ENCODE measurements at regions not wholly inside any gene's neighbourhood (a gene's known extent, or its start where the extent isn't known, plus 50 kb on each side); places are given as distances from the start of the nearest gene placed in this dataset.

DNA sequence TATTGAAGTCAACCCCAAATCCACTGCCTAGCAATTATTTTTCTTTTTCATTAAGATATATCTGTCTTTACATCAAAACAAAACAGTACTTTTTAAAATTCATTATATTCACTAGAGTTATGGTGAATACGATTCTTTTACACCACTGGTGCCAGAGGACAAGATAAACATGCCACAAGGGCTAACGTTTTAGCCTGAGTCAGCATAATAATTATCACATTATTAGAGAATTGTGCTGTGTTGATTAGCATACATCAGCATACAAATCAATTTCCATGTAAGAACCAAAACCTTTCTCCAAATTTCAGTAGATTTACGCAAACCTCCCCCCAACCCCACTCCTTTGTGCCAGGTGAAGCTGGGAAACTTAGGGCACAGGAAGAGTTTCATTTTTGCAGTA, 131.1 kb upstream of the TMEM106B start:
- DNase-seq (ENCODE audit: low spot score), result no peak

DNA sequence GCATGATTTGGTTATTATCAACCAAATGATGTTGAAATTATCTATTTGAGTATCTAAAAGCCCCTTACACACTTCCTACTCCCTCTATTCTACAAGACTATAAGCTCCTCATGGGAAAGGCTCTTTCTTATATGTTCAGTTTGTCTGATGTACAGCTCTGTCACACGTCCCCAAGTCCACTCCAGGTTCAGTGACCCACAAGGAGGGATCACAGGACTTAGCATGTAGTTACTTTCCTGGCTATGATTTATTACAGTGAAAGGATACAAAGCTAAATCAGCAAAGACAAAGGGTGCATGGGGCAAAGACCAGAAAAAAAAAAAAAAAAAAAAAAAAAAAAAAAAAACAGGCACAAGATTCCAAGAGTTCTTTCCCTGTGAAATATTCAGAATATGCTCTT, 125.6 kb upstream of the TMEM106B start:
- DNase-seq (ENCODE audit: low spot score), result no peak

DNA sequence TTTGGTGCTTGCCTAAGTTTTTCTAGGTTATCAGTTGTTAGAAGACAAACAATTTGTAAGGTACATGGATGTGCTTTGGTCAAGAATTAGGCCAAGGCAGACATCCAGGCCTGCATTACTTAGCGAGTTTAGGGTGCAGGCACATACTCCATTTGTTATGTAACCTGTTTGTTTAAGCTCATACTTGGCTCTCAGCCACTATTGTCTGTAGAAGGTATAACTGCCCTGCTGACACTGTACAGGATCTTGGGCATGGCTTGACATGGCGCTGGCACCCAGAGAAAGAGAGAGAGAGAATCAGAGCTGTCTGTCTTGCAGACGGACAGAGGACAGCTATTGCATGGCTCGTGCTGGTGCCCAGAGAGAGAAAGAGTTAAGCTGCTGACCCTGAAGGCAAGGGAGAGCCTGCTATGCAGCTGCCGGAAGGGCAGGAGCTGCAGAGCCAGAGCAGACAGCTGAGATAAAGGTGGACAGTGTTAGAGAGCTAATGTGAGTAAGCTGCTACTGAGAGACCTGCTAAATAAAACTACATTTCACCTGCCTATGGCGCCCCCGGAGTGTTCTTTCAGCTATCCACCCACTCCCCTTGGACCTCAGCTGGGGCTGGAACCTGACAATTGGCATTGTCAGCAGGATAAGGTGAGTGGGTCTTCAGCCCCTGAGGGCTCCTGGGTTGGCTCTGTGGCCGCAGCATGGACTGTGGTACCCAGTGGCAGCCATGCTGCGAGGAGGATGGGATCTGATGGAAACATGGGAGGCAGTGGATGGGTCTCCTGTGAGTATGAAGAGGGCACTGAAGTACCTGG, 120.9 kb upstream of the TMEM106B start:
- DNase-seq (ENCODE audit: low spot score), result no peak

DNA sequence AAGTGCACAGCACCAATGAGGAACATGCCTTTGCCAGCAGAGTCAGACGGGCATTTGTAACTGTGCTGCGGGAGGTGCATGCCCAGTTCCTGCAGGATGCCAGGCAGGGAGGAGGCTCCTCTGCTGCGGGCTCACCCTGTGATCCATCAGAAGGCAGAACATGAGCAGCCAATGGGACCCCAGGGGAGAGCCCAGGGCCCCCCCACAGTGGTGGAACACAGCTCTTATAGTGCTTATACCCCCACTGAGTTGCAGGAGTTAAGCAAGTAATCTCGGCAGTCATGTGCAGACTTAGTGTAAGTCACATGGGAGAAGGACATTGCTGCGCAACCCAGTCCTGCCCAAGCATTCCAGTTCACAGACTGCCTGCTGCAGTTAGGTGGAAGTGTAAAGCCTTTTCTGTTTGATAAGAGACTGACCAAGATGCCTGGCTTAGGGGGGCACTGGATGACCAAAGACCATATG, 120.3 kb upstream of the TMEM106B start:
- DNase-seq (ENCODE audit: low spot score), result no peak

DNA sequence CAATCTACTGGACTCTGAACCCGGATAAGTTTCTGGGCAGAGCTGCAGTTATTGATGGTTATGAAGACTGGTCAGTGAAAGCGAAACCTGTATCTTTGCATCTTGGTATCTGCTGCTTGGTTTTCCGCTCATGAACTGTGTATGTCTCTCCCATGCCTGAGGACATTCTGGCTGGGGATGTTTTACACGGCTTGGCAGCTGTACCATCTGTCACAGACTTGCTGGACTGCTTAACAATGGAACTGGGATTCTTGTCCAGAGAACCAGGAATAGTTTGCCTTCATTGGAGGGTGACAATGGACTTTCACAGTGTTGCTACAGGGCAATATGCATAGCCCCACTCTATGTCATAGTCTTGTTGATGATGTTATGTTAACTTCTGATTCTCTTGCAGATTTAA, 119.9 kb upstream of the TMEM106B start:
- DNase-seq (ENCODE audit: low spot score), result no peak

DNA sequence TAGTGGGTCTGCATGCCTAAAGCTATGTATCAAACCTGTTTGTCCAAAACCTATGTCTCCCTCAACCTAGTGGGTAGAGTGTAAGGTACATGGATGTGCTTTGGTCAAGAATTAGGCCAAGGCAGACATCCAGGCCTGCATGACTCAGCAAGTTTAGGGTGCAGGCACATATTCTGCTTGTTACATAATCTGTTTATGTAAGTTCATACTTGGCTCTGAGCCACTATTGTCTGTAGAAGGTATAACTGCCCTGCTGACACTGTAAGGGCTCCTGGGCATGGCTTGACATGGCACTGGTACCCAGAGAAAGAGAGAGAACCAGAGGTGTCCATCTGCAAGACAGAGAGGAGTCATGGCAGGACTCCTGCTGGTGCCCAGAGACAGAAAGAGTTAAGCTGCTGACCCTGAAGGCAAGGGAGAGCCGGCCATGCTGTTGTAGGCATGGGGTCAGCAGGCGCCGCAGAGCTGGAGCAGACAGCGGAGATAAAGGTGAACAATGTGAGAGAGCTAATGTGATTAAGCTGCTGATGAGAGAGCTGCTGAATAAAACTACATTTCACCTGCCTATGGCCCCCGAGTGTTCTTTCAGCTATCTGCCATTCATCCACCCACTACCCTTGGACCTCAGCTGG, 118.5 kb upstream of the TMEM106B start:
- DNase-seq (ENCODE audit: low spot score), result no peak

DNA sequence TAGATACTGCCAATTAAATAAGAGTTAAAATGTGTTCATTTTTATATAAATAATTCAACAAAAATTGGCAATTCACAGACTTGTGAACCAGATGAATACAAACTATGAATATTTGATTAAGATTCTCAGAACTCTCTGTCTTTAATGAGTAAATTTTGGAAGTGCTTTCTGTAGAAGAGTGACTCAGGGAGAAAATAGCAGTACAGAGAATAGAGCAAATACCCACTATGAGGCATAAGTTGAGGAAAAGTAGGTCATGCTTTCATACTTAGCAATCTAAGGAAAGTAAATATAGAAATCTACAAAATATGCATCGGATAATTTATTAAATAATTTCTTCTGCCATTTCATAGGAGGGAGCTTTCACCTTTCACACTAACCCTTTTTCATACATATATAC, 117.7 kb upstream of the TMEM106B start:
- no peak for DNase-seq (ENCODE audit: low spot score)

DNA sequence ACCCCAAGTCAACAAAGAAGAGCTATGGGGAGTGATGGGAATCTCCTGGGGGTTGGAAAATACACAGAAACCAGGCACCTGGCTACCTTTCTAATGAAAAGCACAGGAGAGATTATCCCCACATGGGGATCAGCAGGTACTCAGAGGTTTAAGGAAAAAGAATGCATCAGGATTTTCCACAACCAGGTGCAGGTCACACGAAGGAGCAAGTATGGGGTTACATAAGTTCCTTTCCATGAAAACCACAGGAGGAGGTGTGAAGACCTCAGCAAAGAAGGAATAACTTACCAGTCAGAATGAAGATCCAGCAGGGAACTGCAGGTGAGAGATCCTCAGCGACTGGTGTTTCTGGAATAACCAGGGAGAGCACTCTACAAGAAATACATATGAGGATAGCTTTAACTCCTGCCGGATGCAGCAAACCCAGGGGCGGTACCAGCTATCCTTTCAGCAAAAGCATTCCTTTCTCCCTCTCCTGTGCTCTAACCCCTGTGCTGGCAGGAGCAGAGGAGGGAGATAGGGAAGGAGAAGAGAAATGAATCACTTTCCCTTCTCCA, 116.7 kb upstream of the TMEM106B start:
- DNase-seq (ENCODE audit: low spot score), result no peak

DNA sequence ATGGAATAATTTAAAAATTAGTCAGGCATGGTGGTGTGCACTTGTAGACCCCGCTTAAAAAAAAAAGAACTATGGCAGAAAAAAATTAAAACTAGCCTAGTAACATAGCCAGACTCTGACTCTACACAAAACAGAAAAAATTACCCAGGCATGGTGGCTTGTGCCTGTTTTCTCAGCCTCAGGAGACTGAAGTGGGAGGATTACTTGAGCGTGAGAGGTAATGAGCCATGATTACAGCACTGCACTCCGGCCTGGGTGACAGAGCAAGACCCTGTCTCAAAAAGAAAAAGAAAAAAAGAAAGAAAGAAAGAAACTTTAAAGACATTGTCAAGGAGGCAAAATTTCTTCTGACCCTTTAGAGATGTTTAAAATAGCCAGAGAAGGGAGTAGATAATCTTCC, 109.0 kb upstream of the TMEM106B start:
- no peak for DNase-seq (ENCODE audit: low spot score)

DNA sequence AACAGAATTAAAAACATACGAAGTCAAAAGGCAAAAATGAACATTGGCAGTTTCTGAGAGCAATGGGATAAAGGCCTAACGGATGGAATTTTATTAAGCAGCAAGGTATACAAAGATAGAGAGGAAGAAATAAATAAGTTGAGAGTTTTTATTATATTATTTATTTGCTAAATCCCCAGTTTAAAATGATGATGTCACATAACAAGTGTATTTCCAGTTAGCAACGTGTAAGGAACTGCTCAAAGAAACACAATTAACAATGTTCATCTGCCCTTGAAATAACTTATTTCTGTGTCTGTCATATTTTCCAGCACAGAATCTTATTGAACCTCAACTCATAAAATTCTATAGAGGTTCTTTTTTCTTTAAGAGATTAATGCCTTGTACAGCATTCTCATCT, 108.6 kb upstream of the TMEM106B start:
- DNase-seq (ENCODE audit: low spot score), result no peak

DNA sequence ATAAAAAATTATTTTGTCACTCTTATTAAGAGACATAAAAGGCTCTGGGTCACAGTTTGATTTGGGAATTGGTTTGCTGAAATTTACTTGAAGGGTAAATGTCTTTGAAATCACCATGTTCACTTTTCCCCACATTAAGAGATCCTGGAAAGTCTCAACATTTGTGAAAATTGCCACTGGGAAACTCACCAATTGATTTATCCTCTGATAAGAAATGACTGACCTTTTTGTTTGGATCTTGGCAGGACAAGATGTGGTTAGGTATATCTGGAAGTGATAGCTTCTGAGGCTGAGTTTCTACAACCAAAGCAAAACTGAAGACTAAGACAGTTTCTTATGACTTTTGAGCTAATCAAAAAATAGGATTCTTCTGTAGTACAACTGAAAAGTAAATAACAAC, 107.1 kb upstream of the TMEM106B start:
- no peak for DNase-seq (ENCODE audit: low spot score)

DNA sequence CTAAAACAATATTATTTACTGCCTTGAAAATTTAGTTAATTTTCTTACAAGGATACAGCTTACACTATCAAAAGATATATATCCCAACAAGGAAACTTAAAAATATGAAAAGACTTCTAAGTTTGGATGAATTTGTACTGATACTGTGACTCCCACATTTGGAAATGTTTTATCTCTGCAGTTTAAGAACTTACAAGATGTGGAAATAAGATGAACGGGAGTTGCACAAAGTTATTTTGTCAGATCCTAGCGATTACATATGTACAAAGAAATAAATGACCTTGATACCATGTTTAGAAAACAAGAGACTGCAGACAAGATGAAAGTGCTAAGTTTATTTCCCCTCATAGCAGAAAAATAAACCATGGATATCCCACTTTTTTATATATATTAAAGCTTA, 103.7 kb upstream of the TMEM106B start:
- DNase-seq (ENCODE audit: low spot score), result no peak

DNA sequence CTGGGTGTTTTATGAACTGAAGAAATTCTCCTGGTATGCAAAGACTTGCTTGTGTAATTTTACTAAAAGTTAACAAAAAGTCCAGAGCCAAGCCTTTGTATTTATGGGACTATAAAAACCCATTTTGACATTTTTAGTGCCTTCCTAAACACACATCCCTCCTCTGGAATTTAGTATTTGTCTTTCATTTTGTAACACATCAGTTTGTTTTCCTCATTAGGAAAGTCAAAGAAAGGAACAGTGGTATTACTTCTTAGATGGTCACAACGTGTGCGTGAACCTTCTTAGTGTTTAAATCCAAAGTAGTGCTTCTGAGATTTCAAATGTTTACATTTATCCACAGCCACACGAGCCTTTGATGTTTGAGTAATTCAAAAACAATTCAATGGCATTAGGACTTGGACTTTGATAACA, 103.2 kb upstream of the TMEM106B start:
- no peak for DNase-seq (ENCODE audit: low spot score)

DNA sequence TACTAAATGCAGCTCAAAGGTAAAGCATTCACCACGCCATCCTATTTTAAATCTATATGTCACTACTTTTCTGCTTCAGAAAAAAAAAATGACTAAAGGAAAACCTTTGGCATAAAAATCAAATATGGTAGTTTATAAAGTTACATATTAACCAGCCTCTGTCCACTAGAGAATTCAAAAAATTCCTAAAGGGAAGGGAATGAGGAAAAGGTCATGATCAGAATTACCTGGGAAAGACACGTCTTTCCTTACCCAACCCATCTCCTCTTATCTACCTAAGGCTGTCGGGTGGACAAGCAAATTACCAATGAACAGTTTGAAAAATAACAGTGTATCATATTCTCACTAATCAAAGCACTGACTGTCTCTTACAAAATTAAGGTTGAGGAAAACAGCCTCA, 100.7 kb upstream of the TMEM106B start:
- no peak for DNase-seq (ENCODE audit: low spot score)

DNA sequence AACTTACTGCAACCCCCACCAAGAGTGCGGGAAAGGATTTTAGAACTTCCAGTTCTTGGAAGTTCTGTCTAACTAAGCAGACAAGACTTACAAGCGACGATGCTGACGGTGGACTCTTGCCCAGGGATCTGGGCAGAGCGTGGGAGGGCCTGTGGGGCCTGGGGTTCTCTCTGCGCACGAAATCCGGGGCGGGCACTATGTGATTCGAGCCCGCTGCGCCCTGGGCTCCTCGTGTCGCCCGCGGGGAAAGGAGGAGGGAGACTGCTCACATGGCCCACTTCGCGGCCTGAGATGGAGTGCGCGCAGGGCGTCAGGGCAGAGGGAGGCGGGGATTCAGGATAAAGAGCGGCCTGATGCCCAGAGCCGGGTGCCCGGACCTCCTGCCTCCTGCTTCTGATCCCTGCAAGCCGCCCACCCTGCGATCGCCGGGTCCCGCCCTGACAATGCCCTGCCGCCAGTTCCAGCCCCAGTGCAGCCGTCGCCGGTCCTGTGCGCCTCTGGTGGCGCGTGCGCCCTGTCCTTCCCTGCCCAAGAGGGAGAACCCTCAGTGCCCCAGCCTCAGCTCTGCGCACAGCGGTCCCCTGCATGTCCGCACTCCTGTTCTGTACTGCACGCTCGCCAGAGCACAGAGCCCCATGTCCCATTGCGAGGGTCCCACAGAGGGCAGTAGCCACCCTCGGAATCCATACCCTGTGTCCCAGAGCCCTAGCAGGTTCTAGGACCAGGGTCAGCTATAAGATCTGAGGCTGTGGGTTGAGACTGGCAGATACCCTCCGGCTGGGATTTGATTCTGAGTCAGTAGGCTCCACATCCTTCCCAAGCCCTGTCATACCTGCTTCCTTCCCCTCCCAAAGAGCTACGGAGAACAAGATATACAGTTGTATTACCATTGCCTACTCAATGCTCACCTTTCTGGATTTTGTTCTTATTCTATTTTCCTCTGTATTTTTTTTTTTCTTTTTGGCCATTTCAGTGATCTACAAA, 99.4 kb upstream of the TMEM106B start:
- no peak for DNase-seq (ENCODE audit: low spot score)

DNA sequence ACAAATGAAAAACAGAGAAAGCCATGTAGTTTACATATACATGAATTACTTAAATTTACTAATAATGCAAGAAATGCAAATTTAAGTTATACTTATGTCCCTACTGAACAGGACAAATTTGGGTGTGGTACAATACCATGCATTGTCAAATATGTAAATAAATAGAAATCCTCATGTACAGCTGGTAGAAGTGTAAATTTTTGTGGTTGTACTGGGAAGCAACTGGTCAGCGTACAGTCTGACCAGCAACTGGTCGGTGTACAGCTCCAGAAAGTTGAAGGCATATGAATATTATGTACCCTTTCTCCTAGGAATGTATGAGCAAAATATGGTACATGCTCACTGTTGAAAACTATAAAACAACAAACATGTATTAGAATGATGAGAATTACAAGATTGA, 93.9 kb upstream of the TMEM106B start:
- no peak for DNase-seq (ENCODE audit: low spot score)

DNA sequence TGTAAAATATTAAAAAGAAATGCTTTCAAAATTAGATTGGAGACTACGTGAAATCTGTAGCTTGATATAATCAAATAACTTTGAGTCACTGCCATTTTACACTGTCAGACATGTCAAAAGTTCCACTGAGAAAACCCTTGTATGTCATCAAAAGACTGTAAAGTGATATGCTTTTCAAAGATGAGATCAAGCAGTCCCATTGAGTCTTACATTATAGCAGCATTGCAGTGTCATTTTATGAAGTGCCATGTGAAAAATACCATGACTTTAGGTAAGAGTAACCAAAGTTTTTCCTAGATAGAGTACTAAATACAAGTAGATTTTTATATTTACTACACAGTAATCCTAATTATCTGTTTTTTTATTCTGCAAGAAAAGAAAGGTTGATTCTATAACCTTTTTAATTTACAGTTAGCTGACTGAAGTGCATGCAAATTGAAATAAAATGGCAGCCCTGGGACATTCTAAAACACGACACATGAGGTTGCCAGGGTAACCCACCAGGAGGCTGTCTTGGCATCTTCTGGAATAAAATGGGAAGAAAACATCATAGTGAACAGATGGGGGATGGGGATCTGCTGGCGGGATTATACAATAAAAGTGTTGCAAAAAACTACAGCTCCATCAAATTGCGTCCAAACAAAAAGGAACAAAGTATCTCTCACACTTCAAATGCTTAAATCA, 91.3 kb upstream of the TMEM106B start:
- DNase-seq (ENCODE audit: low spot score), result no peak

DNA sequence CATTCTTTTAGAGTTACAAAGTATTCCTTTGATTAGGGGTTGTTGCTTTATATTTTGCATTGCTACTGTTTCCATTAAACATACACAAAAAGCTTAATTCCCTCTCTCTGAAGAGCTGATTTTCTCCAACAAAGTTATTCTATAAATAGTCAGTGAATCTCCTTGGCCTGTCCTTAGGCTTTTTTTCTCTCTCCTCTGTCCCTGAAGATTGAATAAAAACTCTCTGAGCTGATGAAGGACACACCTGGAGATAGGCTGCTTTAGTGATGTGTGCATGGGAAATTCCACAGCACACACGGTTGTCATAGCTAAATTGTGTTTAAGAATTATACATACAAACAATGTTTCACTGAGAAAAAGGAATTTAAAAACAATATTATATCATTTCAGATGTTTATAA, 90.5 kb upstream of the TMEM106B start:
- DNase-seq (ENCODE audit: low spot score), result no peak

DNA sequence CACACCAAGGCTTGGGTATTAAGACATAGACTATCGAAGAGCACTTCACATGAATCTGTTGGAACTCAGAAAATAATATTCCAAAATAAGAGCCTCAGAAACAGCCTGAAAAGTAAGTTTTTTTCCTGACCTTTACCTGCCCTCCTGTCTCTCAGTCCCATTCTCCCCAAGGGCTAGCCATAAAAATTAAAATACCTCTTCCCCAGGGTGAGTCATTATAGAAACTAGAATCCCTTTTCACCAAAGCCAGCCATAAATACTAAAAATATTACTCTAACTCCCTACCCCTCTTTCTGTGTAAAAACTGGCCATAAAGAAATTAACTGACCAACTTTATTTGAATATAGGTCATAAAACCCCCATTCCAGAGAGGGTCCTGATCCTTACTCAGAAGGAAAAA, 87.9 kb upstream of the TMEM106B start:
- DNase-seq (ENCODE audit: low spot score), result no peak

DNA sequence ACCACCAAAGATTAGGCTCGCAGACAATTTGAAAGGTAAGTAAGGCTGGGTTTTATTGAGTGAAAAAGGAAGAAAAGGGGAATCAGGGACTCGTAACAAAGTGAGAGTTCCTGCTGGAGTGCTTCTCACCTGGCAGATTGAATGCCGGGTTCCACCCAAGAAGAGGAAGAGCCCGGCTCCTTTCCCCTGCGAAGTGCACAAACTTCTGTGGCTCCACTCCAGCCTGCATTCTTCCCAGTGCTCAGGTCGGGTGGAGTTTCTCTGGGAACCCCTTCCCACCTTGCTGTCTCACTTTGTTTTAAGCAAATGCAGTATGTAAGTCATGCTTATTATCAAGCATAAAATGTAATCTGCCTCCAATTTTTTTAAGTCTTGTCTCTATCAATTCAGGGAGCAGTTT, 87.1 kb upstream of the TMEM106B start:
- no peak for DNase-seq (ENCODE audit: low spot score)

DNA sequence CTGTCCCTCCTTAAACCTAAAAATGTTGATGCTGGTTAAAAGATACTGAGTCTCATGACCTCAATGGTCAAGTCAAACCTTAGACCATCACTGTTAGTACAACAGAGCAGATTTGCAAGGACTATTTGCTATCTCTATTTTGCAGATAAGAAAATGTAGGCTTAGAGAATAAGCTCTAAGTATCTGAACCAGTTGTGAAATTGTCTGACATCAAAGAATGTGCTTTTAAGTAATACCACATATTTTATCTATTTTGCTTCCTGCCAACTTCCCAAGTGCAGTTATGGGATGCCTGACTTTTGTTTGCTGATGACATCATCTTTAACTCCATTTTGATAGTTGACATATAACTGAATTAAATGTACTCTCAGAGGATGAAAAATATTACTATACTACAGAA, 83.6 kb upstream of the TMEM106B start:
- no peak for DNase-seq (ENCODE audit: low spot score)

DNA sequence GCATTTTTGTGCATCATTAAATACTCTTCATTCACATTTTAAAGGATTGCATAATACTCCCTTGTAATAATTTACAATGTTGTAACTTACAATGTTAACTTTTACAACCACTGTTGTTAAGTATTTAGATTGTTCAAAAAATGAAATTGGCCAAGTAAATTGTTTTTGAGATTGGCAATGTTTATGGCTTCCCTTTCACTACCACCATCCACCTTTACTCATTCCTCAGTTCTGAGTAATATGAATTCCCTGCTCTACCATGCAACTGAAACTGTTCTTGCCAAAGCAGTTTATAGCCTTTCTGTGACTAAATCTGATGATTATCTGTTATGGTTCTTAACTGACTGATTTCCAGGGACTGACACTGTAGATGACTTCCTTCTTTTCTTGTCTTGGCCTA, 80.5 kb upstream of the TMEM106B start:
- DNase-seq (ENCODE audit: low spot score), result no peak

Data from cerebellar cortex (tissue), 1 donor.